Gastrocnemius medialis (tissue), 4 donors: ENCODE measurements at regions not wholly inside any gene's neighbourhood (a gene's known extent, or its start where the extent isn't known, plus 50 kb on each side); places are given as distances from the start of the nearest gene placed in this dataset.

Experiments
- CTCF ChIP-seq, 5 experiments: fragments of 450-650 bp in 3 of 5; fragments of 200-600 bp in 2 of 5; sonication (generic) in 2 of 5; IDR thresholded peaks in 4 of 5; conservative IDR thresholded peaks in 1 of 5; 1 replicate in 4 of 5; 2 replicates in 1 of 5; pipeline ENCODE4 v1.5.1; 2016 to 2019; ENCODE audit warnings: antibody characterized with exemption in 5 of 5, mild to moderate bottlenecking in 3 of 5, moderate library complexity in 3 of 5
- POLR2A ChIP-seq, 2 donors: fragments of 450-650 bp; IDR thresholded peaks; one replicate each; pipeline ENCODE4 v1.6.1; 2017; ENCODE audit warnings: antibody characterized with exemption in 2 of 2, mild to moderate bottlenecking in 2 of 2, moderate library complexity in 2 of 2

DNA sequence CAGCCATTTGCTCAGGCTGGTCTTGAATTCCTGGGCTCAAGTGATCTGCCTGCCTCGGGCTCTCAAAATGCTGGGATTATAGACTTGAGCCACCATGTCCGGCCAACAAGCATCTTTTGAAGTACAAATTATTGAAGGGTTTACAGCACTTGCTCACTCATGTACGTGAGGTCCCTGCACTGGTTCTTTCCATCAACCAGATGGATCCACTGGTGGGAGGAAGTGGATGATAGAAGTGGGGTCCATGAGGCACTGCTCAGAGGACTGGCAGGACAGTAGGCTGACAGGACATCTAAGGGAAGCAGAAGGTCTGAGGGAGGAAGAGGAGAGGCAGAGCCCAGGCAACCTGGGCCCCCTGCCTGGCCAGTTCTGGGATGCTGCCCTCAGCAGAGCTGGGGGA lies 109.2 kb upstream of the NXT1 start:
- no peak for TF ChIP-seq CTCF (IDR thresholded peaks at IDR 0.05 in 4 of 5, conservative IDR thresholded peaks at IDR 0.05 in 1 of 5)
- TF ChIP-seq POLR2A (IDR thresholded peaks at IDR 0.05) = no peak
